GM23338 (cell line): ENCODE measurements at regions not wholly inside any gene's neighbourhood (a gene's known extent, or its start where the extent isn't known, plus 50 kb on each side); places are given as distances from the start of the nearest gene placed in this dataset.

Experiments
- ATAC-seq: fragments of 200-7000 bp; cut with Tn5 transposase; 3 replicates; pipeline ENCODE4 v1.9.1; 2020
- DNase-seq: peaks from one replicate; pipeline ENCODE4 v3.0.0-alpha.2; 2015; ENCODE audit warnings: low spot score
- H2AFZ ChIP-seq: fragments of 200-600 bp; sonication (generic); 2 replicates; pipeline ENCODE4 v1.8.0; 2016; ENCODE audit warnings: antibody characterized with exemption, mild to moderate bottlenecking, moderate library complexity
- H3F3A ChIP-seq: fragments of 200-600 bp; sonication (generic); replicated peaks from 2 replicates; pipeline ENCODE4 v1.8.0; 2017; ENCODE audit warnings: antibody characterized with exemption, mixed run types, low read depth
- H3K27ac ChIP-seq: fragments of 200-600 bp; sonication (generic); 2 replicates; pipeline ENCODE4 v1.6.1; 2016; ENCODE audit warnings: low read depth
- H3K27me3 ChIP-seq: fragments of 200-600 bp; sonication (generic); 2 replicates; pipeline ENCODE4 v1.8.0; 2016; ENCODE audit warnings: mild to moderate bottlenecking, mixed run types, moderate library complexity; ENCODE audit not compliant: insufficient read depth
- H3K36me3 ChIP-seq: fragments of 200-600 bp; sonication (generic); 2 replicates; pipeline ENCODE4 v1.8.0; 2016; ENCODE audit warnings: mild to moderate bottlenecking; ENCODE audit not compliant: insufficient read depth
- H3K4me1 ChIP-seq: fragments of 200-600 bp; sonication (generic); 2 replicates; pipeline ENCODE4 v1.8.0; 2016; ENCODE audit warnings: mild to moderate bottlenecking, moderate library complexity; ENCODE audit not compliant: insufficient read depth
- H3K4me2 ChIP-seq: fragments of 200-600 bp; sonication (generic); 2 replicates; pipeline ENCODE4 v1.7.1; 2017; ENCODE audit warnings: mixed run types
- H3K4me3 ChIP-seq: fragments of 200-600 bp; sonication (generic); 2 replicates; pipeline ENCODE4 v1.6.1; 2016; ENCODE audit warnings: mixed run types
- H3K79me2 ChIP-seq: fragments of 200-600 bp; sonication (generic); replicated peaks from 2 replicates; pipeline ENCODE4 v1.8.0; 2017; ENCODE audit warnings: mild to moderate bottlenecking; ENCODE audit not compliant: insufficient read depth
- H3K9me2 ChIP-seq: fragments of 200-600 bp; sonication (generic); 2 replicates; pipeline ENCODE4 v1.8.0; 2017; ENCODE audit not compliant: insufficient read depth
- H4K20me1 ChIP-seq: fragments of 200-600 bp; sonication (generic); replicated peaks from 2 replicates; pipeline ENCODE4 v1.8.0; 2017; ENCODE audit warnings: mild to moderate bottlenecking; ENCODE audit not compliant: insufficient read depth
- H3K27ac Mint-ChIP-seq: 2 replicates; pipeline ENCODE4 v1.8.0; 2020; ENCODE audit warnings: inconsistent platforms, mild to moderate bottlenecking, moderate library complexity, mixed read lengths
- H3K27me3 Mint-ChIP-seq: 3 replicates; pipeline ENCODE4 v1.8.0; 2022; ENCODE audit warnings: low read depth, mild to moderate bottlenecking, moderate library complexity, mixed read lengths, inconsistent platforms; ENCODE audit not compliant: insufficient read depth, poor library complexity
- H3K36me3 Mint-ChIP-seq: 3 replicates; pipeline ENCODE4 v1.8.0; 2021; ENCODE audit warnings: low read depth, mild to moderate bottlenecking, inconsistent platforms, moderate library complexity, mixed read lengths
- H3K4me1 Mint-ChIP-seq: 3 replicates; pipeline ENCODE4 v1.8.0; 2020; ENCODE audit warnings: mild to moderate bottlenecking, inconsistent platforms, mixed read lengths
- H3K4me3 Mint-ChIP-seq: 3 replicates; pipeline ENCODE4 v1.8.0; 2021; ENCODE audit warnings: moderate library complexity, mild to moderate bottlenecking, inconsistent platforms, mixed read lengths
- H3K9me3 Mint-ChIP-seq: 3 replicates; pipeline ENCODE4 v1.8.0; 2020; ENCODE audit warnings: moderate library complexity, mild to moderate bottlenecking, inconsistent platforms, mixed read lengths
- CREB1 ChIP-seq: fragments of 250-450 bp; sonication (Bioruptor Pico); IDR thresholded peaks from 2 replicates; pipeline ENCODE4 v1.5.0; 2020; ENCODE audit warnings: low read depth, mild to moderate bottlenecking, moderate library complexity
- EZH2 ChIP-seq: fragments of 200-600 bp; sonication (generic); IDR thresholded peaks from one replicate; pipeline ENCODE4 v1.8.0; 2017; ENCODE audit warnings: antibody characterized with exemption, mild to moderate bottlenecking, low read depth; ENCODE audit not compliant: unreplicated experiment
- EZH2phosphoT487 ChIP-seq: fragments of 200-600 bp; sonication (generic); IDR thresholded peaks from one replicate; pipeline ENCODE4 v1.8.1; 2018; ENCODE audit warnings: antibody characterized with exemption; ENCODE audit not compliant: unreplicated experiment
- JUNB ChIP-seq: IDR thresholded peaks from one replicate; pipeline ENCODE4 v1.6.1; 2016; ENCODE audit warnings: antibody characterized with exemption; ENCODE audit not compliant: unreplicated experiment
- NANOG ChIP-seq: IDR thresholded peaks from 2 replicates; pipeline ENCODE4 v1.6.1; 2016; ENCODE audit warnings: antibody characterized with exemption, borderline replicate concordance
- POLR2AphosphoS5 ChIP-seq: IDR thresholded peaks from 2 replicates; pipeline ENCODE4 v1.6.1; 2016; ENCODE audit warnings: antibody characterized with exemption, low read depth
- STAT1 ChIP-seq: IDR thresholded peaks from one replicate; pipeline ENCODE4 v1.6.1; 2016; ENCODE audit warnings: antibody characterized with exemption; ENCODE audit not compliant: unreplicated experiment
- ZNF114 ChIP-seq: fragments of 250-450 bp; sonication (Bioruptor Pico); IDR thresholded peaks from 2 replicates; pipeline ENCODE4 v1.5.0; 2020; ENCODE audit warnings: mild to moderate bottlenecking, moderate library complexity
- TF ChIP-seq, protein P1 (sequence below): fragments of 250-450 bp; sonication (Bioruptor Pico); IDR thresholded peaks from 2 replicates; pipeline ENCODE4 v1.5.0; 2020; ENCODE audit warnings: mild to moderate bottlenecking, moderate library complexity
- TF ChIP-seq, protein P2 (sequence below), 2 experiments: fragments of 200-600 bp in 1 of 2; sonication (generic) in 1 of 2; conservative IDR thresholded peaks; 2 replicates each; pipeline versions ENCODE4 v1.5.1 to v1.6.1; 2016 to 2017; ENCODE audit warnings: antibody characterized with exemption in 2 of 2, low read depth in 2 of 2, mild to moderate bottlenecking in 2 of 2, moderate library complexity in 1 of 2

DNA sequence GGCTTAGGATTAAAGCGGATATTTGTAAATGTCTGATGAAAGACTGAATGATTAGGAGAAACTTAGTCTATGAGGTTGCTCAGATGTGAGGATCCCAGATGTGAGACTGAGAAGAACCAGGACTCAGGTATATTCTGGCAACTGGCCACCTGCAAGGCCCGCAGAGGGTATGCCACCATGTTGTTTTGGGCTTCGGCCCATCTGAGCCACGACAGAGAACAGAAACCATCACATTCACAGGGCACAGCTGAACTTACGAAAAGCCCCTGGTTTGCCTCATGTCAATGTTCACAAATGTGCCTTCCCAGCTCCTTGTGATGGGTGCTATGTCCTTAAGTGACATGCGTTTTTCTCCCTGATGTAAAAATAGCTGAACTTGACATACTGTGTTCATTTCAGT, 412.5 kb upstream of the RORA start (continued):
- TF ChIP-seq, protein P1, sequence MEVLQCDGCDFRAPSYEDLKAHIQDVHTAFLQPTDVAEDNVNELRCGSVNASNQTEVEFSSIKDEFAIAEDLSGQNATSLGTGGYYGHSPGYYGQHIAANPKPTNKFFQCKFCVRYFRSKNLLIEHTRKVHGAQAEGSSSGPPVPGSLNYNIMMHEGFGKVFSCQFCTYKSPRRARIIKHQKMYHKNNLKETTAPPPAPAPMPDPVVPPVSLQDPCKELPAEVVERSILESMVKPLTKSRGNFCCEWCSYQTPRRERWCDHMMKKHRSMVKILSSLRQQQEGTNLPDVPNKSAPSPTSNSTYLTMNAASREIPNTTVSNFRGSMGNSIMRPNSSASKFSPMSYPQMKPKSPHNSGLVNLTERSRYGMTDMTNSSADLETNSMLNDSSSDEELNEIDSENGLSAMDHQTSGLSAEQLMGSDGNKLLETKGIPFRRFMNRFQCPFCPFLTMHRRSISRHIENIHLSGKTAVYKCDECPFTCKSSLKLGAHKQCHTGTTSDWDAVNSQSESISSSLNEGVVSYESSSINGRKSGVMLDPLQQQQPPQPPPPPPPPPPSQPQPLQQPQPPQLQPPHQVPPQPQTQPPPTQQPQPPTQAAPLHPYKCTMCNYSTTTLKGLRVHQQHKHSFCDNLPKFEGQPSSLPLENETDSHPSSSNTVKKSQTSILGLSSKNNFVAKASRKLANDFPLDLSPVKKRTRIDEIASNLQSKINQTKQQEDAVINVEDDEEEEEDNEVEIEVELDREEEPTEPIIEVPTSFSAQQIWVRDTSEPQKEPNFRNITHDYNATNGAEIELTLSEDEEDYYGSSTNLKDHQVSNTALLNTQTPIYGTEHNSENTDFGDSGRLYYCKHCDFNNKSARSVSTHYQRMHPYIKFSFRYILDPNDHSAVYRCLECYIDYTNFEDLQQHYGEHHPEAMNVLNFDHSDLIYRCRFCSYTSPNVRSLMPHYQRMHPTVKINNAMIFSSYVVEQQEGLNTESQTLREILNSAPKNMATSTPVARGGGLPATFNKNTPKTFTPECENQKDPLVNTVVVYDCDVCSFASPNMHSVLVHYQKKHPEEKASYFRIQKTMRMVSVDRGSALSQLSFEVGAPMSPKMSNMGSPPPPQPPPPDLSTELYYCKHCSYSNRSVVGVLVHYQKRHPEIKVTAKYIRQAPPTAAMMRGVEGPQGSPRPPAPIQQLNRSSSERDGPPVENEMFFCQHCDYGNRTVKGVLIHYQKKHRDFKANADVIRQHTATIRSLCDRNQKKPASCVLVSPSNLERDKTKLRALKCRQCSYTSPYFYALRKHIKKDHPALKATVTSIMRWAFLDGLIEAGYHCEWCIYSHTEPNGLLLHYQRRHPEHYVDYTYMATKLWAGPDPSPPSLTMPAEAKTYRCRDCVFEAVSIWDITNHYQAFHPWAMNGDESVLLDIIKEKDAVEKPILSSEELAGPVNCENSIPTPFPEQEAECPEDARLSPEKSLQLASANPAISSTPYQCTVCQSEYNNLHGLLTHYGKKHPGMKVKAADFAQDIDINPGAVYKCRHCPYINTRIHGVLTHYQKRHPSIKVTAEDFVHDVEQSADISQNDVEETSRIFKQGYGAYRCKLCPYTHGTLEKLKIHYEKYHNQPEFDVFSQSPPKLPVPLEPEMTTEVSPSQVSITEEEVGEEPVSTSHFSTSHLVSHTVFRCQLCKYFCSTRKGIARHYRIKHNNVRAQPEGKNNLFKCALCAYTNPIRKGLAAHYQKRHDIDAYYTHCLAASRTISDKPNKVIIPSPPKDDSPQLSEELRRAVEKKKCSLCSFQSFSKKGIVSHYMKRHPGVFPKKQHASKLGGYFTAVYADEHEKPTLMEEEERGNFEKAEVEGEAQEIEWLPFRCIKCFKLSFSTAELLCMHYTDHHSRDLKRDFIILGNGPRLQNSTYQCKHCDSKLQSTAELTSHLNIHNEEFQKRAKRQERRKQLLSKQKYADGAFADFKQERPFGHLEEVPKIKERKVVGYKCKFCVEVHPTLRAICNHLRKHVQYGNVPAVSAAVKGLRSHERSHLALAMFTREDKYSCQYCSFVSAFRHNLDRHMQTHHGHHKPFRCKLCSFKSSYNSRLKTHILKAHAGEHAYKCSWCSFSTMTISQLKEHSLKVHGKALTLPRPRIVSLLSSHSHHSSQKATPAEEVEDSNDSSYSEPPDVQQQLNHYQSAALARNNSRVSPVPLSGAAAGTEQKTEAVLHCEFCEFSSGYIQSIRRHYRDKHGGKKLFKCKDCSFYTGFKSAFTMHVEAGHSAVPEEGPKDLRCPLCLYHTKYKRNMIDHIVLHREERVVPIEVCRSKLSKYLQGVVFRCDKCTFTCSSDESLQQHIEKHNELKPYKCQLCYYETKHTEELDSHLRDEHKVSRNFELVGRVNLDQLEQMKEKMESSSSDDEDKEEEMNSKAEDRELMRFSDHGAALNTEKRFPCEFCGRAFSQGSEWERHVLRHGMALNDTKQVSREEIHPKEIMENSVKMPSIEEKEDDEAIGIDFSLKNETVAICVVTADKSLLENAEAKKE = no peak
- TF ChIP-seq CREB1 (CRISPR knock-in tag) = no peak
- TF ChIP-seq EZH2 = no peak
- TF ChIP-seq, protein P2, sequence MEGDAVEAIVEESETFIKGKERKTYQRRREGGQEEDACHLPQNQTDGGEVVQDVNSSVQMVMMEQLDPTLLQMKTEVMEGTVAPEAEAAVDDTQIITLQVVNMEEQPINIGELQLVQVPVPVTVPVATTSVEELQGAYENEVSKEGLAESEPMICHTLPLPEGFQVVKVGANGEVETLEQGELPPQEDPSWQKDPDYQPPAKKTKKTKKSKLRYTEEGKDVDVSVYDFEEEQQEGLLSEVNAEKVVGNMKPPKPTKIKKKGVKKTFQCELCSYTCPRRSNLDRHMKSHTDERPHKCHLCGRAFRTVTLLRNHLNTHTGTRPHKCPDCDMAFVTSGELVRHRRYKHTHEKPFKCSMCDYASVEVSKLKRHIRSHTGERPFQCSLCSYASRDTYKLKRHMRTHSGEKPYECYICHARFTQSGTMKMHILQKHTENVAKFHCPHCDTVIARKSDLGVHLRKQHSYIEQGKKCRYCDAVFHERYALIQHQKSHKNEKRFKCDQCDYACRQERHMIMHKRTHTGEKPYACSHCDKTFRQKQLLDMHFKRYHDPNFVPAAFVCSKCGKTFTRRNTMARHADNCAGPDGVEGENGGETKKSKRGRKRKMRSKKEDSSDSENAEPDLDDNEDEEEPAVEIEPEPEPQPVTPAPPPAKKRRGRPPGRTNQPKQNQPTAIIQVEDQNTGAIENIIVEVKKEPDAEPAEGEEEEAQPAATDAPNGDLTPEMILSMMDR (conservative IDR thresholded peaks at IDR 0.05; ENCODE audit: low read depth in 2 of 2) = no peak
- TF ChIP-seq POLR2AphosphoS5 = no peak
- TF ChIP-seq NANOG = no peak

DNA sequence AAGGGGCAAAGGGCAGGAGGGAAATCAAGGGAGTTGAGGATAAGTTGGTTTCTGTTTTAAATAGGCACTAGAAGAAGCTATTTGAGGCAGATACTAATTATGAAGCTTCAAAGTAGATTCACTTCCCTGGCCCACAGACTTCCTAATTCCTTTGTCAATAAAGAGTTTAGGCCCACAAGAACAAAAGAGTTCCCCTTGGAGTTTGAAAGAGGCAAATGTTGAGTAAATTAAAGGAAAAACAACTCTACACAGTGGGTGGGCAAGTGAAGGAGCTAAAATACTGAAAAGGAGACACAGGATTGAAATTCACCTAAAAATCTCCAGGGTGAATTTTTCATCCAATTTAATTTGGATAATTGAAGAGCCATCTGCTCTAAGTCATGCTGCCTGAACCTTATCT, 411.7 kb upstream of the RORA start:
- H3K4me1 ChIP-seq = peaks cover 25% of the 10 kb centered on the region
- H3F3A ChIP-seq = no peaks in the 10 kb centered on the region
- H3K79me2 ChIP-seq = no peaks in the 10 kb centered on the region
- Mint-ChIP-seq H3K4me1 (peaks cover 31% of the 10 kb centered on the region), H3K4me3 (no peak overlapping the region), H3K27me3 (peaks cover 10% of the 10 kb centered on the region), H3K27ac (no peak overlapping the region), H3K9me3 (no peaks in the 10 kb centered on the region), H3K36me3 (no peaks in the 10 kb centered on the region)
- H3K36me3 ChIP-seq = no peaks in the 10 kb centered on the region
- H3K9me2 ChIP-seq = peaks cover 7% of the 10 kb centered on the region; the same call in 1 of the 2 replicates
- H3K27ac ChIP-seq = no peak overlapping the region
- no peak overlapping the region for H2AFZ ChIP-seq
- DNase-seq = peak; percentile 21
- H3K27me3 ChIP-seq = peaks cover 8% of the 10 kb centered on the region; the same call in 1 of the 2 replicates
- H3K4me2 ChIP-seq = peak overlapping the region; percentile 38; the same call in 1 of the 2 replicates
- peak; percentile 69 for ATAC-seq
- H3K4me3 ChIP-seq = no peak overlapping the region
- no peaks in the 10 kb centered on the region for H4K20me1 ChIP-seq
- TF ChIP-seq JUNB (no peak), EZH2phosphoT487 (no peak), ZNF114 (no peak), STAT1 (no peak)
- TF ChIP-seq, protein P1 = no peak
